Activated CD8-positive, alpha-beta memory T cell treated with anti-CD3 and anti-CD28 coated beads, Interleukin-2, amount 10 ng/mL, durations not matched to agents 7 days and 5 days (primary cell): ENCODE measurements at regions not wholly inside any gene's neighbourhood (a gene's known extent, or its start where the extent isn't known, plus 50 kb on each side); places are given as distances from the start of the nearest gene placed in this dataset.
A peak's percentile ranks its signal among the peaks of the same experiment; 100 is the strongest.
"Not testable (repeated sequence)": the region's sequence is repeated elsewhere in the genome, so short reads cannot be mapped to it uniquely, and the experiment has no call there.

ENCODE experiments used
- ATAC-seq: fragments of 150-1000 bp; cut with Tn5 transposase; one replicate; pipeline ENCODE4 v1.10.0; 2021; ENCODE audit warnings: moderate library complexity
- CTCF ChIA-PET: fragments of 350-600 bp; sonication (Branson Sonifier 250); formaldehyde crosslinking; loops from one replicate; lab custom pipeline; 2021; ENCODE audit warnings: antibody characterized with exemption; lab: Charles Lee
- DNase-seq: peaks from one replicate; pipeline ENCODE4 v3.0.0-alpha.2; 2020
- H3K27ac Mint-ChIP-seq: one replicate; pipeline ENCODE4 v1.8.0; 2021; ENCODE audit warnings: mild to moderate bottlenecking, mixed read lengths
- H3K27me3 Mint-ChIP-seq: one replicate; pipeline ENCODE4 v1.8.0; 2021; ENCODE audit warnings: mixed read lengths
- H3K36me3 Mint-ChIP-seq: one replicate; pipeline ENCODE4 v1.8.0; 2021; ENCODE audit warnings: mild to moderate bottlenecking, mixed read lengths
- H3K4me1 Mint-ChIP-seq: one replicate; pipeline ENCODE4 v1.8.0; 2021; ENCODE audit warnings: mixed read lengths
- H3K4me3 Mint-ChIP-seq: one replicate; pipeline ENCODE4 v1.8.0; 2021; ENCODE audit warnings: mild to moderate bottlenecking, moderate library complexity, mixed read lengths
- H3K9me3 Mint-ChIP-seq: one replicate; pipeline ENCODE4 v1.8.0; 2022; ENCODE audit warnings: low read depth, mixed read lengths

DNA sequence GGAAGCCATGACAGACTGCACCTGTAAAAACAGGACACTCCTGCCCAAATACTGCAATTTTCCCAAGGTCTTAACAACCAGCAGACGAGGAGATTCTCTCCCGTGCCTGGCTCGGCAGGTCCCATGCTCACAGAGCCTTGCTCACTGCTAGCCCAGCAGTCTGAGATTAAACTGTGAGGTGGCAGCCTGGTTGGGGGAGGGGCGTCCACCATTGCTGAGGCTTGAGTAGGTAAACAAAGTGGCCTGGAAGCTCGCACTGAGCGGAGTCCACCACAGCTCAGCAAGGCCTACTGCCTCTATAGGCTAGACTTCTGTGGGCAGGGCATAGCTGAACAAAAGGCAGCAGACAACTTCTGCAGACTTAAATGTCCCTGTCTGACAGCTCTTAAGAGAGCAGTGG is 80.3 kb downstream of the ANXA5 start:
- not testable (repeated sequence) for H3K27ac Mint-ChIP-seq

DNA sequence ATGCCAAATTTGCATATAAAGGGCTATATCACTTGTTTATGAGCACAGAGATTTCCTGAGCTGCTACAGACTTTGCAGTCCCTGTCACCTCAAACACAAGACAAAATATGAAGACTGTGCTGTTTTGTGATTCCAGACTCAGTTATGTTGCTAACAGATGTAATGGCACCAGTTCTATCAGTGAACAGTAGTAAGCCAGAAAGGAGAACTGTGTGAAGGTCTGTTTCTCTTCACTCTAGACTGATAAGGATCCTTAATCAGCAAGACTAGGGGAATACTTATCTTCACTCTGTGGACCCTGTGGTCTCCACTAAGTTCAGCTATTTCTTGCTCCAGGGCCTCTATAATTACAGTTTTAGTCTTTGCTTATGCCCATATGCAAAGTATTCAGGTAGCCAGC is 82.7 kb downstream of the ANXA5 start:
- H3K4me1 Mint-ChIP-seq: peaks cover 2% of the 10 kb centered on the region
- DNase-seq (no peak), ATAC-seq (no peak)
- H3K9me3 Mint-ChIP-seq: no peaks in the 10 kb centered on the region
- no peak overlapping the region for H3K4me3 Mint-ChIP-seq
- H3K27ac Mint-ChIP-seq: no peak overlapping the region
- H3K36me3 Mint-ChIP-seq: no peaks in the 10 kb centered on the region
- CTCF ChIA-PET: no interaction called here
- peaks cover 23% of the 10 kb centered on the region for H3K27me3 Mint-ChIP-seq

More for the DNA sequence above, 80.3 kb downstream of the ANXA5 start:
- peaks cover 29% of the 10 kb centered on the region for H3K27me3 Mint-ChIP-seq
- H3K4me3 Mint-ChIP-seq, H3K4me1 Mint-ChIP-seq, H3K36me3 Mint-ChIP-seq, DNase-seq, H3K9me3 Mint-ChIP-seq, ATAC-seq, CTCF ChIA-PET: not testable (repeated sequence)

DNA sequence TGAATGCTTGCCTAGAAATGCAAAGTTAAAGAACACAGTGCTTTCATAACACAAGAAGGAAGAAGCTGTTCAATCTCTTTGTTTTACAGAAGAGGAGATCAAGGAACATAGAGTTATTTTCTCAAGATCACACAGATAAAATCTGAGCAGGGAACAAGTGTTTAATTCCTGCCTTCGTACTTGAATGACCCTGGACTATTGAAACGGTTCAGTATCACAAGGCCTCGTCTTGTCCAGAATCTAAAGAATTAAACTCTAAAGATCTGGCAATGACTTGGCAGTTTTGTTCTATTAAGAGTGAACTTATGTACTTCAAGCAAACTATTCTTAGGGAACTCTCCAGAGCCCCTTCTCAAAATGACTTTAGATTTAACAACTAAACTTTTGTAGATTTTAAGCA is 97.7 kb downstream of the ANXA5 start:
- H3K4me1 Mint-ChIP-seq: peaks cover 10% of the 10 kb centered on the region
- H3K27me3 Mint-ChIP-seq: peaks cover 25% of the 10 kb centered on the region
- CTCF ChIA-PET: no interaction called here
- no peak overlapping the region for H3K4me3 Mint-ChIP-seq
- ATAC-seq (no peak), DNase-seq (no peak)
- H3K27ac Mint-ChIP-seq: no peak overlapping the region
- no peaks in the 10 kb centered on the region for H3K9me3 Mint-ChIP-seq
- no peaks in the 10 kb centered on the region for H3K36me3 Mint-ChIP-seq

DNA sequence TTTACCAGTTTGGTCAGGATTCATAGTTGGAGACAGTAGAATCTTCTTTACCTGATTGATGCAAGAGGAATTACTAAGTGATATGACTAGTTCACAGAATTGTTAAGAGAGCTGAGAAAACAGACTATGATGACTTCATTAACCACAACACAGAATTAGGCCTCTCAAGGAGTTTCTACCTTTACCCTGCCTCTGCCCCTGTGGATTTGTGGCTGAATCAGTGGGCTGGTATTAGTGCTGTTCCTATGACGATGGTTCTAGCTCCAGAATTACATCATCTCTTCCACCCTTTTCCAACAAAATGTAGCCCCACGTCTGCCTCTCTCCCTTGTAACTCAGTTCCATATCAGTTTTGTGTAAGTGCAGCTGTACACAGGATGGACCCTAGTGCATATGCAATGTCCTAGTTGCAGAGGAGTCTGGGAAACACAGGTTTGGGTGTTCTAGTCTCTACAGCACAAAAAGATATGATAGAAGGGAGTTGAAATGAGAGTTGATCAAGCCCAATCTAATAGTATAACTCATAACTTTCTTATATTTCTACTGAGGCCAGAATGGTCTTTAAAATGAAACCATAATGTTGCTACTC is 99.3 kb downstream of the ANXA5 start:
- no peak for DNase-seq
- CTCF ChIA-PET: no interaction called here
- ATAC-seq: peak; percentile 45

DNA sequence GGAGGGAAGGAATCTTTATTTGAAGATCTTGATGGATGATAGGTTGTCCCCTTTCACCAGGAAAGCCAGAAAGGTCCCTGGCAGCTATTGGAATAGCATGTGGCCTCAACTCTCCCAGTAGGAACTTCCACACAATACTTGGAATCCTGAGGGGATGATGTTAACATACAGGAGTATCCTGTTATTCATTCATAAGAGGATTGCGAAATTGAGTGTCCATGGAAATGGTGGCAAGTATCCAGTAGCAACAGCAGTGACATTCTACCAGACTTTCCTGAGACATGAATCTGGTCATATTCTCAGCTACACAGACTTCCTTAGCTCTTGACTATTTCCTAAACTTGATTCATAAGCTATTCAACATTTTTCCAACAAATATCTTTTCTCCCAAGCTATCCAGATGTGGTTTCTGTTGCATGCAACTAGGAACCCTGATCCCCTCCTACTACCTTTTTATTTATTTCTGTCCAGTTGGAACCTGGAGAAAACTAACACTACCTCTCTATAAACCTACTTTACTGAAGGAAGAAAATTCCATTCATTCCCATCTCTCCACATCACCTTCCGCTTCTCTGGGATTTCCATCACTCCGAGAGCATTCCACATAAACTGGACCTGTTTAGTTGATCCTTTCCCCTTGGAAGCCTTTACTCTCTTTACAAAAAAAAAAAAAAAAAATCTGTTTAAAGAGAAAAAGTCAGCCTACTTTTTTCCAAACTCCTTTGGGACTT is 101.8 kb downstream of the ANXA5 start:
- H3K36me3 Mint-ChIP-seq: no peaks in the 10 kb centered on the region
- no peak overlapping the region for H3K4me3 Mint-ChIP-seq
- ATAC-seq (no peak), DNase-seq (no peak)
- H3K27me3 Mint-ChIP-seq: peaks cover 22% of the 10 kb centered on the region
- no peaks in the 10 kb centered on the region for H3K9me3 Mint-ChIP-seq
- peaks cover 10% of the 10 kb centered on the region for H3K4me1 Mint-ChIP-seq
- no peak overlapping the region for H3K27ac Mint-ChIP-seq
- CTCF ChIA-PET: interaction anchor here (1.2 kb wide), 1 partner anchor 40 kb away, joined by 3 read pairs; no protein-coding TSS in a partner anchor

More for the DNA sequence above, 99.3 kb downstream of the ANXA5 start:
- Mint-ChIP-seq H3K4me1 (peaks cover 10% of the 10 kb centered on the region), H3K36me3 (no peaks in the 10 kb centered on the region), H3K27me3 (peaks cover 17% of the 10 kb centered on the region), H3K4me3 (no peak overlapping the region), H3K27ac (no peak overlapping the region), H3K9me3 (no peaks in the 10 kb centered on the region)

DNA sequence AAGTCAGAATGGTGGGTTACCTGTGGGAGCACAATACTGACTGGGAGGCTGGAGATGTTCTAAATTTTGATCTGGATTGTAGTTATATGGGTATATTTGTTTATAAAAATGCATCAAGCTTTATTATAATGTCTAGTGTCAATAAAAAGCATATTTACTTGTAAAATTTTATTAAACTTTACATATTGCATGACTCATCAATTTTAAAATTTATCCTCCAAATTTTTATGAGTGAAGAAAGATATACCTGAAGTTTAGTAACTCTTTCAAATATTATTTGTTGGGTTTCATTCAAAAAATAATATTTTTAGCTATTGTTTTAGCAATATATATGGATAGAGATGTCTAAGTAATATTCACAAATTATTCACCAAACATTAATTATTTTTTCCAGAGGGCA is 103.0 kb downstream of the ANXA5 start:
- no peaks in the 10 kb centered on the region for H3K9me3 Mint-ChIP-seq
- peaks cover 10% of the 10 kb centered on the region for H3K4me1 Mint-ChIP-seq
- H3K27me3 Mint-ChIP-seq: peaks cover 21% of the 10 kb centered on the region
- CTCF ChIA-PET: interaction anchor here (1.2 kb wide), 1 partner anchor 39 kb away, joined by 3 read pairs; no protein-coding TSS in a partner anchor
- ATAC-seq: no peak
- DNase-seq: no peak
- H3K36me3 Mint-ChIP-seq: no peaks in the 10 kb centered on the region
- no peak overlapping the region for H3K27ac Mint-ChIP-seq
- no peak overlapping the region for H3K4me3 Mint-ChIP-seq

DNA sequence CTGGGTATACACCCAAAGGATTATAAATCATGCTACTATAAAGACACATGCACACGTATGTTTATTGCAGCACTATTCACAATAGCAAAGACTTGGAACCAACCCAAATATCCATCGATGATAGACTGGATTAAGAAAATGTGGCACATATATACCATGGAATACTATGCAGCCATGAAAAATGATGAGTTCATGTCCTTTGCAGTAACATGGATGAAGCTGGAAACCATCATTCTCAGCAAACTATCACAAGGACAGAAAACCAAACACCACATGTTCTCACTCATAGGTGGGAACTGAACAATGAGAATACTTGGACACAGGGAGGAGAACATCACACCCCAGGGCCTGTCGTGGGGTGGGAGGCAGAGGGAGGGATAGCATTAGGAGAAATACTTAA is 104.5 kb downstream of the ANXA5 start:
- H3K27me3 Mint-ChIP-seq: peaks cover 27% of the 10 kb centered on the region
- H3K36me3 Mint-ChIP-seq, H3K4me3 Mint-ChIP-seq, CTCF ChIA-PET, ATAC-seq, H3K4me1 Mint-ChIP-seq, H3K9me3 Mint-ChIP-seq, DNase-seq, H3K27ac Mint-ChIP-seq: not testable (repeated sequence)

DNA sequence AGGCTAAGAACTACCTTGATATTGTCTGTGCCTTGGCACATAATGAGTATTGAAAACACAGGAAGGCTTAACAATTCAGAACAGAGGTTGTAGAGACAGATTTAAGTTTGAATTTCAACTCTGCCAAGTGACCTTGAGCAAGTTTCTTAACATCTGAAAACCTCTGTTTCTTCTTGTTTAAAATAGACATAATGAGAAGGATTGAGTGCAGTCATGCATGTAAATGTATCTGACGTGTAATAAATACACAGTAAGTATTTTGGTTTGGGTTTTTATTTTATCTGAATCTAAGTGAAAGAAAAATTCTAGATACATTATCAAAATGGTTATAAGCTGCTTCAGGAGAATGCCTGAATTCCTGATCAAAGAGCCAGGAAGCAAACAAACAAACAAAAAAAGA is 111.9 kb downstream of the ANXA5 start:
- Mint-ChIP-seq H3K27ac (no peak overlapping the region), H3K4me3 (no peak overlapping the region), H3K36me3 (no peaks in the 10 kb centered on the region), H3K4me1 (peaks cover 4% of the 10 kb centered on the region), H3K27me3 (peaks cover 69% of the 10 kb centered on the region), H3K9me3 (no peaks in the 10 kb centered on the region)
- ATAC-seq (no peak), DNase-seq (no peak)
- CTCF ChIA-PET: no interaction called here

DNA sequence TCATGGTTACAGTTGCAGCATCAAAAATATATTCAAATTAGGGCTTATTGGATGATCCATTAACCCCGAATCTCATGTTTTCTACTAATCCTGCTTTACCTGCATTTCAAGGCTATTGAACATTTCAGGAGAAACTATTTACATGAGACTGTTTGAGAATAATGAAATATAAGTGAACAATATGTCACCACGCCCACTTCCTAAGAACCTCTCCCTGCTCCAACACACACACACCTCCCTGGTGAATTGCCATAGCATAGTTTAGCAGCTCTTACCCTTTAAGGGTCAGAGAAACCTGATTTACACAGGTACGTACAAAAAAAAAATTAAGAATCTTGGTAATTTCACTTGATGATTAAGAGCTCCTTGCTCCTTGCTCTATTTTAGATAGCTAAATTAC is 113.4 kb downstream of the ANXA5 start:
- Mint-ChIP-seq H3K9me3 (no peaks in the 10 kb centered on the region), H3K27ac (no peak overlapping the region), H3K27me3 (peaks cover 75% of the 10 kb centered on the region), H3K4me3 (no peak overlapping the region), H3K36me3 (no peaks in the 10 kb centered on the region), H3K4me1 (peaks cover 4% of the 10 kb centered on the region)
- ATAC-seq (no peak), DNase-seq (no peak)
- CTCF ChIA-PET: no interaction called here

DNA sequence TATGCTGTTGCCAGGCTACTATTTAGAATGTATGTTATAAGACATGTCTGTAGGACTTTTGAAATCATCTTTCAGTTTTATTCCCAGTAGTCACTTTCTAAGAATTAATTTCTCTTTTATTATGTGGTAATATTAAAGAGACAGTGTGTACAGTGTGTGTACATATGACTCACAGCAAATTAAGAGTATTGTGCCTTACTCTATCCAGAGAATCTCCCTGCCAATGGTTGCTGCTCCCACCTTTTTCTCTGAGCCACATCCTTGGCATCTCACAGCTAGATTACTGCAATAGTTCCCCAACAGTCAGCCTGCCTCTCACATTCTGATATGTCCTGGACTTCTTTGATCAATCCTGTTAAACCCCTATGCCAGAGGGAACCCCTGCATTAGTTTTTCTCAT is 114.5 kb downstream of the ANXA5 start:
- Mint-ChIP-seq H3K4me3 (no peak overlapping the region), H3K4me1 (peaks cover 4% of the 10 kb centered on the region), H3K36me3 (no peaks in the 10 kb centered on the region), H3K27me3 (peaks cover 68% of the 10 kb centered on the region), H3K9me3 (no peaks in the 10 kb centered on the region), H3K27ac (no peak overlapping the region)
- CTCF ChIA-PET: no interaction called here
- no peak for ATAC-seq
- no peak for DNase-seq

DNA sequence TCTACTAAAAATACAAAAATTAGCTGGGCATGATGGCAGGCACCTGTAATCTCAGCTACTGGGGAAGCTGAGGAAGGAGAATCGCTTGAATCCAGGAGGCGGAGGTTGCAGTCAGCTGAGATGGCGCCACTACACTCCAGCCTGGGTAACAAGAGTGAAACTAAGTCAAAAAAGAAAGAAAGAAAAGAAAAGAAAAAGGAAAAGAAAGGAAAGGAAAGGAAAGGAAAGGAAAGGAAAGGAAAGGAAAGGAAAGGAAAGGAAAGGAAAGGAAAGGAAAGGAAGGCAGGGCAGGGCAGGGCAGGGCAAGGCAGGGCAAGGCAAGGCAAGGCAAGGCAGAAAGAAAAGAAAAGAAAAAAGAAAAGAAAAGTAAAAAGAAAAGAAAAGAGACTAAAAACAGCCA is 121.4 kb downstream of the ANXA5 start:
- H3K4me1 Mint-ChIP-seq, H3K36me3 Mint-ChIP-seq, CTCF ChIA-PET, H3K9me3 Mint-ChIP-seq, H3K27ac Mint-ChIP-seq, DNase-seq, H3K4me3 Mint-ChIP-seq, ATAC-seq: not testable (repeated sequence)
- peaks cover 30% of the 10 kb centered on the region for H3K27me3 Mint-ChIP-seq

DNA sequence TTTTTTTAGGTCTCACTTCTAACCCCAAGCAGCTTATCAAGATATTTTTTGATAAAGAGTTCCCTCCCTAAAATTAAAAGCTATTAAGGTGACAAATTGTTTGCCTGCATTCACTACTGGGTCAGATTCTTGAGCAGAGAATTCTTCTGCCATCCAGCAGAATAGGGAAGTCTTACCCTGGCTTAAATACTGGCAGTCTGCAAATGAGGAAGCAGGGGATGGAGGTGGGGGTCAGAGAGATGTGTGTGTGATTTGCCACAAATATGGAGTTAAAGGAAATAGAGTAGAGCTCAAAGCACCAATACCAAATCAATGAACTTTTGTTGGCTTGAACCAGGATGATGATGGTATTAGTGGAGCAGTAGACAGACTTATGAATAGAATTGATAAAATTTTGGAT is 122.2 kb downstream of the ANXA5 start:
- no peaks in the 10 kb centered on the region for H3K36me3 Mint-ChIP-seq
- H3K4me3 Mint-ChIP-seq: no peak overlapping the region
- H3K9me3 Mint-ChIP-seq: no peaks in the 10 kb centered on the region
- DNase-seq (no peak), ATAC-seq (no peak)
- CTCF ChIA-PET: no interaction called here
- no peak overlapping the region for H3K27ac Mint-ChIP-seq
- peaks cover 2% of the 10 kb centered on the region for H3K4me1 Mint-ChIP-seq
- H3K27me3 Mint-ChIP-seq: peaks cover 36% of the 10 kb centered on the region

DNA sequence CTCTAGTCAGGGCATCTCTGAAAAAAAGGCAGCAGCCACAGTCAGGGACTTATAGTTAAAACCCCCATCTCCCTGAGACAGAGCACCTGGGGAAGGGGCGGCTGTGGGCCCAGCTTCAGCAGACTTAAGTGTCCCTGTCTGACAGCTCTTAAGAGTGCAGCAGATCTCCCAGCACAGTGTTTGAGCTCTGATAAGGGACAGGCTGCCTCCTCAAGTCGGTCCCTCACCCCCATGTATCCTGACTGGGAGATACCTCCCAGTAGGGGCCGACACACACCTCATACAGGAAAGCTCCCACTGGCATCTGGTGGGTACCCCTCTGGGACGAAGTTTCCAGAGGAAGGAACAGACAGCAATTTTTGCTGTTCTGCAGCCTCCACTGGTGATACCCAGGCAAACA is 129.0 kb downstream of the ANXA5 start:
- no peaks in the 10 kb centered on the region for H3K36me3 Mint-ChIP-seq
- CTCF ChIA-PET: no interaction called here
- H3K4me3 Mint-ChIP-seq: no peak overlapping the region
- no peak for ATAC-seq
- H3K9me3 Mint-ChIP-seq: no peaks in the 10 kb centered on the region
- H3K27me3 Mint-ChIP-seq: peaks cover 43% of the 10 kb centered on the region
- no peak for DNase-seq
- H3K4me1 Mint-ChIP-seq: peaks cover 2% of the 10 kb centered on the region
- H3K27ac Mint-ChIP-seq: no peak overlapping the region

DNA sequence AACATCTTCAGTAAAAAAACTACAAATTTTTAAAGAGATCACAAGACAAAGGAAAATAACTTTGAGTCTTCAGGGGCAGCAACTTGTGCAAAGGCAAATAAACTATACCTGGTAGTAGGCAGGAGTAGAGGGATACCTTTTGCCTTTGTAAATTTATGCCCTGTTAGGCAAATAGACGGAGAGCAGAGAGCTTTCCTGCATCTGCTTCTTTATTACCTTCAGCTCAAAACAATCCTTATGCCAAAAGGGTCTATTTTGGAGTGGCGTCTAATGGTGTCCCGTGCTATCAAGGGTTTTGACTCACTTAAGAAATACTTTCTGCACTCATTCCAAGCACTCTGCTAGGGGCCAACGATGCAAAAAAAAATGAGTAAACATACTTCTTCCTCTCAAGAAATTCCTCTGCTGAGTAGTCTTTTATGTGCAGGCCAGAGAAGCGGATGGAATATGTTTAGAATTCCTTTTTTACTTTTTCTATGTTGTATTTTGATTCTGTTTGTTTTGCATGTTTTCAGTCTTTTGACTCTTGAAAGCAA is 131.9 kb downstream of the ANXA5 start:
- Mint-ChIP-seq H3K4me1 (no peaks in the 10 kb centered on the region), H3K27me3 (peaks cover 53% of the 10 kb centered on the region), H3K27ac (no peak overlapping the region), H3K4me3 (no peak overlapping the region), H3K36me3 (no peaks in the 10 kb centered on the region), H3K9me3 (no peaks in the 10 kb centered on the region)
- CTCF ChIA-PET: no interaction called here
- DNase-seq (no peak), ATAC-seq (no peak)
